Glomerular visceral epithelial cell (primary cell): ENCODE measurements at regions not wholly inside any gene's neighbourhood (a gene's known extent, or its start where the extent isn't known, plus 50 kb on each side); places are given as distances from the start of the nearest gene placed in this dataset.

Source experiments
- DNase-seq: peaks from one replicate; pipeline ENCODE4 v3.0.0-alpha.2; 2016; ENCODE audit errors: extremely low spot score

DNA sequence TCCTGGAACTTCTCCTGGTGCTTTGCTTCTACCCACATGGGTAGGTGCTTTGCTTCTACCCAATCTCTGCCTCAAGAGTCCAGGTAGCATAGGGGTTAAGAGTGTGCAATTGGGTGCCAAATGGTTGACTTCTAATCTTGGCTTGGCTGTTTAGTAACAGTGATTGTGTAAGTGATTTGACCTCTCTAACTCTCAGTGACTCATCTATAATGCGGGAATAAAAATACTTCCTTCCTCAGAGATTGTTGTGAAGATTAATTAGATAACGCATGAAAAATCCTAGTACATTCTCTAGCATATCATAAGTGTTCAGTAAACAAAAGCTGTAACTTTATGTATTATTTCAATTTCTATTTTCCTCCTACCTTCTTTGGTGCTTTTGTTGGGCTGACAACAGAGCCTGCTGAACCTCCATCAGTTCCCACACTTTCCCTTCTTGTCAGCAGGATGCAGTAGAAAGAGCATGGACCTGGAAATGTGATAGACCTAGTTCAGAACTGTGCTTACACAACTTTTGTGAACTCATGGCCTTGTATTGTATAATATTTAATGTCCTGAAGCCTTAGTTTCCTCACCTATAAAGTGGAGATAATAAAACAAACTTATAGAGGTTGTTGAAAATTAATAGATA lies 72.9 kb upstream of the SMIM36 start:
- DNase-seq, result no peak

DNA sequence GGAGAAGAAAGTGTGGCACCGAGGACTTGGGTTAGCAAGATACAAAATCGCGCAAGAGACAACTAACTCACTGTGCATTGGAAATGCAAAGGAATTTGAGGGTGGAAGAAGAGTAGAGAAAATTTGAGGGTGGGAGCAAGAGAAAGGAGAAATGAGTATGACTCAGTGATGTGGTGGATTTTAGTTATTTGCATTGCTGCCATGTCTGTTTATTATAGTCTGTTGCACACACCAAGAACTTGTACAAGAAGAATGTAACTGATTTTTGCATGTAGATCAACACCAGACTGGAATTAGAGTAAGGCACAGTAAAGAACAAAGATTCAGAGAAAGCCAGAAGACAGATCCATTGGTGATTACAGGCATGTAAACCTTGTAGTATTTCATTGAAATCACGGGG lies 71.6 kb upstream of the SMIM36 start:
- no peak for DNase-seq

DNA sequence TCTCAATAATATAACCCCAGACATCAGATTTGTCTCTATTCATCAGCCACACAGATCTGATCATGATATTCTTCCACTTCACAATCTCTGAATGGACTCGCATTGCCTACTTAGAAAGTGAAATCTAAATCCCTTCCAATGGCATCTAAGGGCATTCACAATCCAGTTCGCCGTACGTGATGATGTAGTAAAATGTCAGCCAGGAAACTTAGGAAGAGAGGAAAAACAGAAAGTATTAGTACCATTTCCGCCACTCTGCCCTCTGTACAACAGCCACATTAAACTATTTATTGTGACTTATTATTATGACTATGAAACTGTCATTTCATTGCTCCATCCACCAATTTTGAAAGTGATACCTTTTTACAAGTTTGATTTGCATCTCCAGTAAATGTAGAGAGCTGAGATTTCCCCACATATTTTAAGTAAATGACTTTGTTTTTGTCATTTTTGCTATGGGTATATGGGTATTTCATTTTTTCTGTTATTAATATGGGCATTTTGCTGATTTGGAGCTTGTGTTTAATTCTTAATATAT lies 69.4 kb upstream of the SMIM36 start:
- DNase-seq, result no peak

DNA sequence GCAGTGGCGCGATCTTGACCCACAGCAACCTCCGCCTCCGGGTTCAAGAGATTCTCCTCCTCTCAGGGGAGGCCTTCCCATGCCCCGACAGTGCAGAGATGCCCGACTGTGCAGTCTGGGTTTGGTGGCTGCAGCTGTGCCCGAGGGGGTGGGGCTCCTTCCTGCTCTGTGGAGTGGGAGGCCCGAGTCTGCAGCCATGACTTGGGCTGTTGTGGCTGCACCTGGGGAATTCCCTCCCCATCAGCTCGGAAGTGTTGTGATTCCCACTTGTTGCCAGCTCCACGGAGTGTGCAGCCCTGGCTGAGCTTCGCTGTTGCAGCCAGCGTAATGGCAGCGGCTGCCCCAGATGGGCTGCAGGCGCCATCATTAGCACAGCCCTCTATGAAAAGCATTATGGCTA lies 66.4 kb upstream of the SMIM36 start:
- DNase-seq, result peak; percentile 2

DNA sequence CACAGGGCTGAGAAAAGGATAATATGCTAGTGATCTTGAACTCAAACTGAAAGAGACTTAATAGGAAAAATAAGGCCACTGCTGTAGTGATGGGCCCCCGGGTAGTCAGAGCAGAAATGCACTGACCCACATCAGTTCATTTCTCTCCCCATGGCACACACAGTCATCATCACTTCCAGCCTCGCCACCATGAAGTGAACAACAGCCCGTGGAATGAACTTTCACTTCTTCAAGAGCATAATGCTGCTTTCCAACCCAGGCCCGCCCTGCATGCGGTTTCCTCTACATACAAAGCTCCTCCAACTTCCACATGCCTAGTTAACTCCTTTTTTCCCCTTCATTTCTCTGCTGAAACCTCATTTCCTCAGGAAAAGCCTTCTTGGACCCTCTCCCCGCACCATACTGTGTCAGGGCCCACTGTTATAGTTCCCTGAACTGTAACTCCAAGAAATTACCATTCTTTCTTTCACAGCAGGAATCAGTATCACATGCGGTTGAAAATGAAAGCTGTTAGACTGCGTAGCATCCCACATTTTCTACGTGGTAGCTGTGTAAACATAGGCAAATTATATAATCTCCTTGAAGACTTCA lies 65.8 kb upstream of the SMIM36 start:
- DNase-seq, result no peak

DNA sequence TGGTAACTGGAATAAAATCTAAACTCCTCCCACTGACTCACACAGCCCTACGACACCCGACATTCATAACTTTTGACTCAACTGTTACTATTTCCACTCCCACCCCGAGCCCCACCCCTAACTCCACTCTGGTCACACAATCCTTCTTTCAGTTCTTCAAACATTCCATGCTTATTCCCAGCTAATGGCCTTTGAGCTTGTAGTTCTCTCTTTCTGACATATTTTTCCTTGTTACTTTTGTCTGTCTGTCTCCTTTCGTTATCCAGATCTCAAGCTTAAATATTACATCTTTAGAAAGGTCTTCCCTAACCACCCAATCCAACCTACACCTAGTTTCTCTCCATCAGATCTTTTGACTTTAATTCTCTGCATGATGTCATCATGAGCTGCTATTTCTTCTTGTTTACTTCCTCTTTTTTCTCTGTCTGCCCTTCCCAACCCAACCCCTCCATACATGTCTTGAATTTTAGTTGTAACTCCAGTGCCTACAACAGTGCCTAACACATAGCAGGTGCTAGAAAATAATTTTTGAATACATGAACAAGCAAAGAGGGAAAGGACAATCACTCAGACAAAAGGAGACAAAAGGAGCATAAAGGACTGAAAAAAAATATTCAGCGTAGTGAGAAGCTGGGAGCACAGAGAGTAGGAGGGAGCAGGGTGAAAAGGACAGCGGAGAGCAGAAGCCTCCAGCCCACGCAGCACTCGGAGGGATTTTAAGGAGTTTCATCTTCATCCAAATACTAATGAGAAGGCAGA lies 65.2 kb upstream of the SMIM36 start:
- no peak for DNase-seq

DNA sequence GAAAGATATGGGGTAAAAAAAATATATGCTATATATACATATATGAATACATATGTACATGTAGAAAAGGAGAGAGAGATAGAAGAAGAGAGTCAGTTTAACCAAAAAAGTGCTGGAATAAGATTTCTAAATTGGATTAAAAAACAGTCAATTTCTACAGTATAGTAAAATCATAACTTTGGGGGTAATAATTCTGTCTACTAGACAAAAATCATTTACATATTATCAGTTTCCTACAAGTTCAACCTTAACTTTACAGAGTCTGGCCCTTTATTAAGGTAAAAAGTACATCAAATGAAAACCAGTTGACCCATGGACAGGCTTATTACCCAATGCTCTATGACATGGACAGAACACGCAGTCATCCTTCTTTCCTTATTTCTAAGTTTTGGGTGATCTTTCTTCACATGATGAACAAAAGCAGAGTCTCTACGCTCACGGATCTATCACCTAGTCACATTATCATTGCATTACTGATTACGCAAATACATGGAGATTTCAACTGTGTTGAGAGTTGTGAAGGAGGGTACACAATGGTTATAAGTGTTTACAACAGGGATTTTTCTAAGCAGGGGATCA lies 63.9 kb upstream of the SMIM36 start:
- no peak for DNase-seq

DNA sequence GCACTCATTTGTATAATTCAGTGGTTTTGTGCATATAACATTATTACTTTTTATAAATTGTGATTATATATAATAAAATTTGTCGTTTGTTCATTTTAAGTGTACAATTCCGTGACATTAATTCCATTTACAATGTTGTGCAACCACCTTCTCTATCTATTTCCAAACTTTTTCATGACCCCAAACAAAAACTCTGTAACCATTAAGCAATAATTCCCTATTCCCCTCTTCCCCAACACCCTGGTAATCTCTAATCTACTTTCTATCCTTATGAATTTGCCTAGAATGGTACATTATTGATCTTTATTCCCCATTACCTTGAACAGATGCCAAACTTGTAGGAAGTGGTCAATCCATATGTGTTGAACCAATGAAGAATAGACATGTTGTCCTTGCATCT lies 61.3 kb upstream of the SMIM36 start:
- no peak for DNase-seq

DNA sequence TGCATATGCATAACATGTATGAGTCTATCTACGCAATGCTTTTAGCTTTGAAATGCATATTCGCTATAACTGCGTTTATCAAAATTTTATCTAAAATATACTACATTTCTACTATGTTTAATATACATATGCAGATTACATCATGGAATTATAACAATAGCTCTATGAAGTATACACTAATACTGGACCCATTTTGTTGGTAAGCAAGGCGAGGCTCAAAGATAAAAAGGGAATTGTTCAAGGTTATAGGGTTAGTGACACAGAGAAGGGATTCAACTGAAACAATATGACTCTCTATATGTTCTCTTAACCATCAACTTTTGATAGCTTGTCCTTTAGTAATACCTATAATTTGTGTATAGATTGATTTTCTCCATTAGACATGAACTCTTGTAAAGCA lies 60.9 kb upstream of the SMIM36 start:
- DNase-seq, result no peak

DNA sequence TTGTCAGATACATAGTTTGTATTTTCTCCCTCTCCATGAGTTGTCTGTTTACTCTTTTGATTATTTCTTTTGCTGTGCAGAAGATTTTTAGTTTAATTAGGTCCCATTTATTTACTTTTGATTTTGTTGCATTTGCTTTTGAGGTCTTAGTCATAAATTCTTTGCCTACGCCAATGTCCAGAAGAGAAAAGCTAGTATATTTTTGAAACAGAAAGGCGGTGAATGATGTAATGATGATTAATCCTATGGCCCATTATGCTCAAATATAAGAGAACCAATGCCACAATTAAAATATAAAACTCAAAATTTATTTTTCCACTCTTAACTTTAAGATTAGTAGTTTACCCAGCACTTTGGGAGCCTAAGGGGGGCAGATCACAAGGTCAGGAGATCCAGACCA lies 59.8 kb upstream of the SMIM36 start:
- no peak for DNase-seq

DNA sequence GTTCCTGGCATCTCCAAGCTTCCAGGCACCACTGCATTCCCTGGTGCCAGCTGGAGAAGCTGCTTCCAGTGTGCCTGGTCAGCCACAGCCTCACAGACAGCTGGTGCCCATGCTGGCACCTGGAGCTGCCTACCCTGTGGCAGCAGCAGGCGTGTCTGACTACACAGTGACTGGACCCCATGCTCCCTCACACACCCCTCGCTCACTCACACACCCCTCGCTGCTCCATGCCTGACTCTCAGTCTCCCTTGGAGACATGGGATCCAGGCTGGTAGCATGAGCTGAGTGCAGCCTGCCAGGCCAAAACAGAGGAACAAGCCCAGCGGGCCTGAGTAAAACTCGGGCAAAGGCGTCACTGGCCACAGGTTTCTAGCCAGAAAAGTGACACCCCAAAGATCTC lies 59.1 kb upstream of the SMIM36 start:
- no peak for DNase-seq

DNA sequence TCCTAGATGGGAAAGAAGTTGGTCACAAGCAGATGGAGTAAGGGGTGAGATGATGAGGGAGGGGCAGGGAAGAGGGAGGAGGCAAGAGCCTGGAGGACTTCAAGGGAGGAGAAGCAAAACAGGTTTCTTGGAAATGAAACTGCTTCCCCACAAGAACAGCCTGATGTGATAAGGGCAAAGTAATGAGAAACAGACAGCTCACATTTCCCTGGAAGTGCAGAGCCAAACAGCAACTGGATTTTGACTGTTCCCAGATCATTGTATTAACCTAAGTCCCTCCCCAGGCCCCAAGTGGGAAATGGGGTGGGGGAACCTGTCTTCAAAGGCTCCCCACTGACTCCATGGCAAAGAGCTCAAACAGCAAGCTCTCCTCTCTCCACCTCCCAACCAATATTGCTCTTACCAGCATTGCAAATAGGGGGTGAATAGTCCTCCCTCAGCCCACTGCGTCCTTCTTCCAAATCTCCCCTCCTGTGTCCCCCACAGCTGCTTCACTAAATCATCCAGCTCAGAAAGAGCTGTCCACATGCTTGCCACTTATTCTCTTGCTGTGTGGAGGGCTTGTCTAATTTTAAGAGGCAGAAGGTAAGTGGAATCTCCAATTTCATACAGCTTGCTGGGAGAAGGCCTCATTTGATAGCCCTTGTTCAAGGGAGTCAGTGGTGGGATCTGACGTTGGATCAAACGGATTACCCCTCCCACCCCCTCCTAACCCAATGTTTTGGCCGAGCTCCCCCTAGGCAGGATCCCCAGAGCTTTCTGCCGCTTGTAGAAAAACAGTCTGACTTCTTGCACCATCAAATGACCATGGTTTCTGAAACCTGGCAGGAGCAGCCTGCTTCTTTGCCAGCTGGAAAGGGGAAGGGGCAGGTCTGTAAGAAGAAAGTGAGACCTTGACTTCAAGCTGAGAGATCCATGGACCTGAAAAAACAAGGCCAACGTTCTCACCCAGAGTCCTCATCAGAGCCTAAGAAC lies 56.3 kb upstream of the SMIM36 start:
- no peak for DNase-seq

DNA sequence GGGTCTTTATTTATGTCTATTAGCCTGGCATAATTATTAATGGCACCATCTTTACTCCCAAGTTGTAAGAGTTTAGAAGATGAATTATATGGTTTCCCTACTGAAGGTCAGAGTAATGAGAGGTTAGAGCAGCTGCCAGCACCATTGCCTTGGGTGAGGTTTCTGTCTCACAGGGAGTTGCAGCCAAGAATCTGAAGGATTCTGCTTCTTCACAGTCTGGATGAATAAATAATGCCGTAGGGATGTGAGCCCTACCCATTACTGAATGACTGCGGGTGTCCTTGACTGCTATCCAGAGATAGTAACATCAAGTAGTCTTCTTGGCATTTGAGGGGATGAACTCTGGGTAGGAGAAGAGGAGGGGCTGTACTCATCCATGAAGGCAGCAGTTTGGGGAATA lies 52.8 kb upstream of the SMIM36 start:
- no peak for DNase-seq

DNA sequence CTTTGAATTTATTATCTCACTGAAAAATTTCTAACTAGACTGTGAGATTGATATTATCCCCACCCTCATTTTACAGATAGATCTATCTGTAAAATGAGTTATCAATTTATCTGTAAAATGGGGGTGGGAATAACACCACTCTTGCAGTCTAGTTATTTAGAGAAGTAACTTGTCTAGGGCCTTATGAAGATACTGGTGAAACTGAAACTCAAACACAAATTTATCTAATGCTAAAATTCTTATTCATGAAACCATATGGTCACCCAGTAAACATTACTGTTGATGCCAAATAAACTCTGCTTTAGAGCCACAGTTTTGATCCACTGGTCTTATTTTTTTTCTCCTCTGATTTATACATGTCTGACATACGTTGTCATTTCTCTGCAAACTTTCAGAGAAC lies 52.1 kb upstream of the SMIM36 start:
- DNase-seq, result no peak

DNA sequence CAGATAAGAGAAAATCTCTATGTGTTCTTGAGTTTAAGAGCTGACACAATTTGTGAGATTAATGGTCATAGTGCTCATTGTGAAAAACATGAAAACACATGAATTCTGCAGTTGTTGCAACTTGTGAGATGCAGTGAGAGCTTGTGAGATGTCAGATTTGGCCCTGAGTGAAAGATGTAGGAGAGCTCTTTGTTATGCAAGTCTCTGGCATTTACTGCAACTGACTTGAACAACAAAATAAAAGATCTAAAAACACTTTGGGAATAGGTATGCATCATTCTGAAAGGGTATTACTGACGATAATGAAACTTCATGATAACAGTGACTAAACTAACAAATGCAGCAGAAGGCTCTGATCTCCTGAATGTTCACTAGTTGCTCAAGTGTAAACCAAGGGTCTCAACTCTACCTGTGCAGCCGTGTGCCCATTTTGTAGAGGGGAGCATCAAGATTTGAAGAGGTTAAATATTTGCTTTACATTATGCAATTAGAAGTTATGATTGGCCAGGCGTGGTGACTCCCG lies 50.8 kb upstream of the SMIM36 start:
- DNase-seq, result no peak

DNA sequence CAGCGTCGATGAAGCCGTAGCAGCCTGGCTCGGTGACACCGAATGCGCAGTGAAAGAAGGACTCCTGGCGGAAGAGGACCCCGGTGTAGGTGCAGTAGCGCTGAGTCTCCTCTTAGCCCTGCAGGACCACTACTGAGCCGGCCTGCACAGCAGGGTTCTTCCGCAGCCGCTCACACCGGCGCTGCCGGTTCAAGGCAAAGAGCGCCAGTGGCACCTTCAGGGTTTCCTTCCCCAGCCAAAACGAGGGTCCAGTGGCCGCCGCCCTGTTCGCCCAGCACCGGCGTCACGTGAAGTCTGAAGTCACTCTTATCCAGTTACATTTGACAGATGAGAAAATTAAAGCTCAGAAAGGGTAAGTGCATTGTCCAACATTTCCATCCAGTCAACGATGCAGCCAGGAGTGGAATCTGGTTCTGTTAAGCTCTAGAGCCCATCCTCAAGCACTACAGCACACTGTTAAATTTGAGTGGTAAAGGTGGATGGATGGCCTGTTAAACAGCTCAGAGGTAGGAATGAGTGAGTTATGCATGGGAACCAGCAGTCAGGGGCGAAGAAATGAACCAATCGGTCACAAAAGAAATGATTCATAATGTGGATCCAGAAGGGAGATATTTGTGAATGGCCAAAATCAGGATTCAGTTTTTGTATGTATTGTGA lies 50.2 kb upstream of the SMIM36 start:
- DNase-seq, result no peak
